ENCODE measurements at regions not wholly inside any gene's neighbourhood (a gene's known extent, or its start where the extent isn't known, plus 50 kb on each side); places are given as distances from the start of the nearest gene placed in this dataset.

DNA sequence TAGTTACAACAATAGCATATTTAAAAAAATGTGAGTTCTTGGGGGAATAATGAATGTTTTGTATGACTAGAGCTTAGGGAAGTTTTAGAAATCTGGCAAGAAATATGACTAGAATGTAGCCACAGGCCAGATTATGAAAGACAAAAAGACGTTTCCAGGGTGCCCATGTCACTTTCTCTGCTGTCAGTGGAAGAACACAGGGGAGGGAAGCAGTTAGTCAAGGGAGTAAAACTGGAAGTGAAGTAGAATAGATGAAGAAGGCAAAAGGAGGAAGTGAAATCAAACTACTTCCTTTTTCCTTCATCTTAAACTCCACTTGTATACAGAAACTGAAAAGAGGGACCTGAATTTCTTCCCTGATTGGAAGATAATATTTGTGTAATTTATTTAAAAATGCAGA, 81.2 kb upstream of the ATP2B1 start:
- Histone ChIP-seq H3K36me3 (no peaks in the 10 kb centered on the region), H3K27me3 (no peaks in the 10 kb centered on the region), H3K4me3 (no peak overlapping the region), H3K4me1 (no peaks in the 10 kb centered on the region), H3K9me3 (peaks cover 6 to 11% (median 10%) of the 10 kb centered on the region in 4 donors), H3K27ac (no peak overlapping the region)
- DNase-seq: peak in 1 of 2 donors; percentile 34
- 29 to 62% (median 43%) methylated on average over 1 of the region's 1 CpG for WGBS, 5 donors
- intact Hi-C loops (cut with DNase I; ENCODE audit: low total_unique reads): no loop called here
- TF ChIP-seq POLR2A (IDR thresholded peaks at IDR 0.05) (no peak), POLR2AphosphoS5 (IDR thresholded peaks at IDR 0.05) (no peak), EP300 (IDR thresholded peaks at IDR 0.05) (no peak)
- TF ChIP-seq, protein P1, sequence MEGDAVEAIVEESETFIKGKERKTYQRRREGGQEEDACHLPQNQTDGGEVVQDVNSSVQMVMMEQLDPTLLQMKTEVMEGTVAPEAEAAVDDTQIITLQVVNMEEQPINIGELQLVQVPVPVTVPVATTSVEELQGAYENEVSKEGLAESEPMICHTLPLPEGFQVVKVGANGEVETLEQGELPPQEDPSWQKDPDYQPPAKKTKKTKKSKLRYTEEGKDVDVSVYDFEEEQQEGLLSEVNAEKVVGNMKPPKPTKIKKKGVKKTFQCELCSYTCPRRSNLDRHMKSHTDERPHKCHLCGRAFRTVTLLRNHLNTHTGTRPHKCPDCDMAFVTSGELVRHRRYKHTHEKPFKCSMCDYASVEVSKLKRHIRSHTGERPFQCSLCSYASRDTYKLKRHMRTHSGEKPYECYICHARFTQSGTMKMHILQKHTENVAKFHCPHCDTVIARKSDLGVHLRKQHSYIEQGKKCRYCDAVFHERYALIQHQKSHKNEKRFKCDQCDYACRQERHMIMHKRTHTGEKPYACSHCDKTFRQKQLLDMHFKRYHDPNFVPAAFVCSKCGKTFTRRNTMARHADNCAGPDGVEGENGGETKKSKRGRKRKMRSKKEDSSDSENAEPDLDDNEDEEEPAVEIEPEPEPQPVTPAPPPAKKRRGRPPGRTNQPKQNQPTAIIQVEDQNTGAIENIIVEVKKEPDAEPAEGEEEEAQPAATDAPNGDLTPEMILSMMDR (IDR thresholded peaks at IDR 0.05): no peak

DNA sequence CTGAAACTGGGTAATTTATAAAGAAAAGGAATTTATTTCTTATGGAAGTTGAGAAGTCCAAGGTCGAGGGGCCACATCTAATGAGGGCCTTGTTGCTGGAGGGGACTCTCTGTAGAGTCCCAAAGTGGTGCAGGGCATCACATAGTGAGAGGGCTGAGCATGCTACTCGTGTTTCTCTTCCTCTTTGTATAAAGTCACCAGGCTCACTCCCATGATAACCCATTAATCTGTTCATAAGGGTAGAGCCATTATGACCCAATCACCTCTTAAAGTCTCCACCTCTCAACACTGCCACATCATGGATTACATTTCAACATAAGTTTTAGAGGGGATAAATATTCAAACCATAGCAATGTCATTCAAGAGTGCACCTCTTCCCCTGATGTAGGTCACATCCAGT, 79.1 kb upstream of the ATP2B1 start:
- DNase-seq: no peak
- no peaks in the 10 kb centered on the region for H3K27me3 ChIP-seq
- peaks cover 0 to 5% (median 0%) of the 10 kb centered on the region in 4 donors for H3K4me1 ChIP-seq
- peaks cover 6 to 11% (median 10%) of the 10 kb centered on the region in 4 donors for H3K9me3 ChIP-seq
- intact Hi-C loops (cut with DNase I; ENCODE audit: low total_unique reads): no loop called here
- no peak for TF ChIP-seq POLR2A (IDR thresholded peaks at IDR 0.05)
- TF ChIP-seq, protein P1 (IDR thresholded peaks at IDR 0.05): no peak
- TF ChIP-seq EP300 (IDR thresholded peaks at IDR 0.05): no peak
- no peak for TF ChIP-seq POLR2AphosphoS5 (IDR thresholded peaks at IDR 0.05)
- WGBS, 5 donors: 57 to 69% (median 67%) methylated on average over 2 of the region's 2 CpGs
- no peak overlapping the region for H3K4me3 ChIP-seq
- H3K36me3 ChIP-seq: no peaks in the 10 kb centered on the region
- H3K27ac ChIP-seq: no peak overlapping the region

DNA sequence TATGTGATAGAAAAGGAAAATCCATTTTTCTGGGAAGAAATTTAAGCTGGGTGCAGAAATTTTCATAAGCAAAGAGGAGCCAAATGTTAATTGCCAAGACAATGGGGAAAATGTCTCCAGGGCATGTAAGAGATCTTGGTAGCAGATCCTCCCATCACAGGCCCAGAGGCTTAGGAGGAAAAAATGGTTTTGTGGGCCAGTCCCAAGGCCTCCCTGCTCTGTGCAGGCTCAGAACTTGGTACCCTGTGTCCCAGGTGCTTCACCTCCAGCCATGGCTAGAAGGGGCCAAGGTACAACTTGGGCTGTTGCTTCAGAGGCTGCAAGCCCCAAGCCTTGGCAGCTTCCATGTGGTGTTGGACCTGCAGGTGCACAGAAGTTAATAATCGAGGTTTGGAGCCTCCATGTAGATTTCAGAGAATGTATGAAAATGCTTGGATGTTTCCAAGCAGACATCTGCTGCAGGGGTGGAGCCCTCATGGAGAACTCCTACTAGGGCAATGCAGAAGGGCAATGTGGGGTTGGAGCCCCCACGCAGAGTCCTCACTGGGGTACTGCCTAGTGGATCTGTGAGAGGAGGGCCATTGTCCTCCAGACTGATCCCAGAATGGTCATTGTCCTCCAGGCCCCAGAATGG, 77.7 kb upstream of the ATP2B1 start:
- intact Hi-C loops (cut with DNase I; ENCODE audit: low total_unique reads): no loop called here
- DNase-seq: no peak
- Histone ChIP-seq H3K4me3 (no peak overlapping the region), H3K36me3 (no peaks in the 10 kb centered on the region), H3K4me1 (peaks cover 0 to 5% (median 0%) of the 10 kb centered on the region in 4 donors), H3K27me3 (no peaks in the 10 kb centered on the region), H3K9me3 (peaks cover 6 to 11% (median 10%) of the 10 kb centered on the region in 4 donors), H3K27ac (no peak overlapping the region)
- TF ChIP-seq, protein P1 (IDR thresholded peaks at IDR 0.05): no peak
- TF ChIP-seq POLR2A (IDR thresholded peaks at IDR 0.05) (no peak), EP300 (IDR thresholded peaks at IDR 0.05) (no peak), POLR2AphosphoS5 (IDR thresholded peaks at IDR 0.05) (no peak)
- WGBS, 5 donors: 88 to 96% (median 93%) methylated on average over 2 of the region's 2 CpGs

DNA sequence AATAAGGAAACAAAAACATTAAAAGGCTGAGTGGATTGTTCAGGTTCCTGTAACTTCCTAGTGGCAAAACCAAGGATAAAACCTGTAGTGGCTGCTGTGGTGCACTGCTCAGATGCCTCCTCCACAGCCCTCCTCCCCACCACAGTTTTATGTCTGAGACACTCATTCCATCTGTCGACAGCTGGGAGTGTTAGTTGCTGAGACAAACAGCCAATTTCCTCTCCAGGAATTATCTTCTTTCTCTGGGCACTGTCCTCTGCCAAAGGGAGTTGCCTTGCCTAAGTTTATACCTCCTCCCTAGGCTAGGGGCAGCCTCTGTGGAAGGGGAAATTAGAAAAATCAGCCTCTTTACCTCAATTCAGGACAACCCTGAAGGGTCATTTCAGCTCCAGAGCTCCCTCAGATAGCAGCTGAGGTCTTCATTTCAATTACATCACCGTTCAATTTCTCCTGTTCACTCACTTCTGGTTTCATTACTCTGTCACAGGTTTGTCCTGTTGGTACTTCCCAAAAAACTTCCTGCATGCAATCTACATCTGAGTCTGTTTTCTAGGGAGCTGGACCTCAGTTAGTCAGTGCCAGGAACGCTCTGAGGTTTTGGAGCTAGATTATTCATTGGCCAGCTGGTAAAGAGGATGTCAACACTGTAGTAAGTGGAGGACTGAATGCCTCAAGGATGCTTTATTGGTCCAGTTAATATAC, 74.9 kb upstream of the ATP2B1 start:
- H3K4me1 ChIP-seq: peaks cover 0 to 5% (median 0%) of the 10 kb centered on the region in 4 donors
- 44 to 59% (median 53%) methylated on average over 3 of the region's 3 CpGs for WGBS, 5 donors
- no peak overlapping the region for H3K4me3 ChIP-seq
- H3K27me3 ChIP-seq: no peaks in the 10 kb centered on the region
- peaks cover 6 to 11% (median 10%) of the 10 kb centered on the region in 4 donors for H3K9me3 ChIP-seq
- TF ChIP-seq EP300 (IDR thresholded peaks at IDR 0.05) (no peak), POLR2A (IDR thresholded peaks at IDR 0.05) (no peak), POLR2AphosphoS5 (IDR thresholded peaks at IDR 0.05) (no peak)
- TF ChIP-seq, protein P1 (IDR thresholded peaks at IDR 0.05): no peak
- intact Hi-C loops (cut with DNase I; ENCODE audit: low total_unique reads): no loop called here
- DNase-seq: peak in 1 of 2 donors; percentile 49
- H3K36me3 ChIP-seq: no peaks in the 10 kb centered on the region
- H3K27ac ChIP-seq: peak overlapping the region in 1 of 5 donors; percentile 26

Data from stomach (tissue), 8 donors.